Hepatocyte (in vitro differentiated cells): ENCODE measurements at regions not wholly inside any gene's neighbourhood (a gene's known extent, or its start where the extent isn't known, plus 50 kb on each side); places are given as distances from the start of the nearest gene placed in this dataset.

Experiments
- DNase-seq: peaks from one replicate; pipeline ENCODE4 v3.0.0-alpha.2; 2016; ENCODE audit warnings: low spot score
- H2AFZ ChIP-seq: fragments of 200-600 bp; sonication (generic); 2 replicates; pipeline ENCODE4 v1.6.0; 2016; ENCODE audit warnings: antibody characterized with exemption, mild to moderate bottlenecking
- H3K27ac ChIP-seq: fragments of 200-600 bp; sonication (generic); 2 replicates; pipeline ENCODE4 v1.5.1; 2016; ENCODE audit warnings: mild to moderate bottlenecking
- H3K27me3 ChIP-seq: fragments of 200-600 bp; sonication (generic); 2 replicates; pipeline ENCODE4 v1.6.1; 2016
- H3K36me3 ChIP-seq: fragments of 200-600 bp; sonication (generic); replicated peaks from 2 replicates; pipeline ENCODE4 v1.5.1; 2016; ENCODE audit warnings: low read depth; ENCODE audit not compliant: insufficient read depth
- H3K4me1 ChIP-seq: fragments of 200-600 bp; sonication (generic); 2 replicates; pipeline ENCODE4 v1.5.1; 2016; ENCODE audit warnings: mild to moderate bottlenecking, moderate library complexity; ENCODE audit not compliant: insufficient read depth
- H3K4me2 ChIP-seq: fragments of 200-600 bp; sonication (generic); 2 replicates; pipeline ENCODE4 v1.6.0; 2016
- H3K4me3 ChIP-seq: fragments of 200-600 bp; sonication (generic); 2 replicates; pipeline ENCODE4 v1.5.1; 2016; ENCODE audit warnings: mild to moderate bottlenecking
- H3K79me2 ChIP-seq: fragments of 200-600 bp; sonication (generic); 2 replicates; pipeline ENCODE4 v1.6.0; 2017; ENCODE audit warnings: mild to moderate bottlenecking
- H3K9me2 ChIP-seq: fragments of 200-600 bp; sonication (generic); replicated peaks from 2 replicates; pipeline ENCODE4 v1.6.0; 2017; ENCODE audit warnings: mild to moderate bottlenecking; ENCODE audit not compliant: insufficient read depth
- H3K9me3 ChIP-seq: fragments of 200-600 bp; sonication (generic); 2 replicates; pipeline ENCODE4 v1.5.1; 2016; ENCODE audit warnings: low read depth, mild to moderate bottlenecking
- H4K20me1 ChIP-seq: fragments of 200-600 bp; sonication (generic); 2 replicates; pipeline ENCODE4 v1.6.0; 2016; ENCODE audit warnings: mild to moderate bottlenecking; ENCODE audit not compliant: insufficient read depth, poor library complexity, severe bottlenecking
- CTCF ChIP-seq: fragments of 200-600 bp; sonication (generic); IDR thresholded peaks from 2 replicates; pipeline ENCODE4 v1.5.1; 2016; ENCODE audit warnings: antibody characterized with exemption, mild to moderate bottlenecking; ENCODE audit not compliant: poor library complexity
- EZH2 ChIP-seq: fragments of 200-600 bp; sonication (generic); IDR thresholded peaks from 2 replicates; pipeline ENCODE4 v1.6.1; 2016; ENCODE audit warnings: antibody characterized with exemption, mild to moderate bottlenecking, borderline replicate concordance
- EZH2phosphoT487 ChIP-seq: fragments of 200-600 bp; sonication (generic); IDR thresholded peaks from one replicate; pipeline ENCODE4 v1.6.1; 2018; ENCODE audit warnings: antibody characterized with exemption, mild to moderate bottlenecking, low read depth, moderate library complexity; ENCODE audit not compliant: unreplicated experiment, severe bottlenecking
- WGBS: methylation state at CpG from one replicate; pipeline ENCODE4 v1.1.6; 2016; ENCODE audit warnings: low lambda C conversion rate; ENCODE audit errors: missing lambda C conversion rate; 5-methylcytosine and 5-hydroxymethylcytosine counted together

DNA sequence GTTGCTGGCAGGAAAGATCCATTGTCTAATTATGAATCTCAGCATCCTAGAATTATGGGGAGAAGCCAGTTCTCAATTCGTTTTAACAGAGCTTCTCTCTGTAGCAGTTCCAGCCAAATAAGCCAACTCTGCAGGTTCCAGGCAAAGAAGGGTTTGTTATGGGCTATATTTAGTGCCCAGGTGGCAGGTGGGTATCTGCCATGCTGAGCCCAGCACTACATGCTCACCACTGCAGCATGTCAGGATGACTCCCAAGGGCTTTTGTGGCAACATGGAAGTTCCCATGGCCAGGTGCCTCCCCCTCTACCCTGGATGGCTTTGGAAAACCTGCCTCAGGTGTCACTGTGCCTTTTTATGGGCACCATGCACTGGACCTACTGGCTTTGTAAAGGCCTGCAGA, 74.5 kb upstream of the KCNK12 start:
- TF ChIP-seq EZH2 (no peak), CTCF (no peak), EZH2phosphoT487 (no peak)
- Histone ChIP-seq H3K36me3 (no peaks in the 10 kb centered on the region), H3K4me3 (no peak overlapping the region), H3K27me3 (no peaks in the 10 kb centered on the region), H4K20me1 (no peaks in the 10 kb centered on the region), H3K79me2 (no peaks in the 10 kb centered on the region), H3K4me2 (no peak overlapping the region), H3K4me1 (no peaks in the 10 kb centered on the region), H2AFZ (no peak overlapping the region), H3K9me3 (no peaks in the 10 kb centered on the region), H3K9me2 (no peaks in the 10 kb centered on the region), H3K27ac (no peak overlapping the region)
- DNase-seq: no peak
- WGBS: 55% methylated on average over 1 of the region's 1 CpG

- no peak overlapping the region for H2AFZ ChIP-seq
- H3K9me2 ChIP-seq: no peaks in the 10 kb centered on the region
- WGBS: 86% methylated on average over 4 of the region's 4 CpGs
- no peak overlapping the region for H3K4me3 ChIP-seq
- no peaks in the 10 kb centered on the region for H4K20me1 ChIP-seq
- H3K27ac ChIP-seq: no peak overlapping the region
- H3K9me3 ChIP-seq: no peaks in the 10 kb centered on the region
- no peaks in the 10 kb centered on the region for H3K36me3 ChIP-seq
- H3K79me2 ChIP-seq: no peaks in the 10 kb centered on the region
- no peaks in the 10 kb centered on the region for H3K4me1 ChIP-seq
- TF ChIP-seq EZH2: no peak
- no peak for TF ChIP-seq EZH2phosphoT487
- no peak for TF ChIP-seq CTCF
- no peak for DNase-seq
- no peaks in the 10 kb centered on the region for H3K27me3 ChIP-seq
- H3K4me2 ChIP-seq: no peak overlapping the region
These were observed 73.6 kb upstream of the KCNK12 start for GRCh38 chr2:47644351-47644750.

DNA sequence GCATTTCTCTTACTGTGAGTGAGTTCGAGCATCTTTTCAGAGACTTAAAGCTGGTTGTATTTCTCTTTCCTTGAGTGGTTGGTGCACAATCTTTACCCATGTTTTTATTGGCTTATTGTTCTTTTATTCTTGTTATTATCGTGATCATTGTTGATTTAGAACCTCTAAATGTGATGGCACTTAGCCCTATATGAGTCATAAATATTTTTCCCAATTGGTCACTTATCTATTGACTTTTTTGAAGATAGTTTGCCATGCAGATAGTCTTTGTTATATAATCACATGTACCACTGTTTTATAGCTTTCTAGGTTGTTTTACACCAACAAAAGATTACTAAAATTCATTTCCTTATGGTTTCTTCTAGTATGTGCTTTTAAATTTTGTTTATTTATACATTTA, 70.6 kb upstream of the KCNK12 start:
- H2AFZ ChIP-seq: no peak overlapping the region
- no peaks in the 10 kb centered on the region for H4K20me1 ChIP-seq
- H3K4me1 ChIP-seq: no peaks in the 10 kb centered on the region
- no peaks in the 10 kb centered on the region for H3K9me2 ChIP-seq
- H3K9me3 ChIP-seq: no peaks in the 10 kb centered on the region
- DNase-seq: no peak
- 71% methylated on average over 2 of the region's 2 CpGs for WGBS
- no peak overlapping the region for H3K4me3 ChIP-seq
- no peaks in the 10 kb centered on the region for H3K36me3 ChIP-seq
- no peaks in the 10 kb centered on the region for H3K27me3 ChIP-seq
- no peaks in the 10 kb centered on the region for H3K79me2 ChIP-seq
- TF ChIP-seq EZH2phosphoT487: no peak
- TF ChIP-seq CTCF: no peak
- no peak for TF ChIP-seq EZH2
- H3K27ac ChIP-seq: no peak overlapping the region
- H3K4me2 ChIP-seq: no peak overlapping the region

- no peaks in the 10 kb centered on the region for H3K9me3 ChIP-seq
- no peaks in the 10 kb centered on the region for H3K4me1 ChIP-seq
- H2AFZ ChIP-seq: no peak overlapping the region
- 100% methylated on average over 3 of the region's 3 CpGs for WGBS
- H3K79me2 ChIP-seq: no peaks in the 10 kb centered on the region
- no peak for TF ChIP-seq EZH2
- TF ChIP-seq EZH2phosphoT487: no peak
- TF ChIP-seq CTCF: no peak
- no peaks in the 10 kb centered on the region for H3K36me3 ChIP-seq
- H3K9me2 ChIP-seq: no peaks in the 10 kb centered on the region
- no peak overlapping the region for H3K4me3 ChIP-seq
- no peak overlapping the region for H3K4me2 ChIP-seq
- H3K27ac ChIP-seq: no peak overlapping the region
- no peak for DNase-seq
- no peaks in the 10 kb centered on the region for H3K27me3 ChIP-seq
- H4K20me1 ChIP-seq: no peaks in the 10 kb centered on the region
These were observed 69.6 kb upstream of the KCNK12 start for GRCh38 chr2:47640356-47640755.
